Coronary artery (tissue), 2 donors: ENCODE measurements at regions not wholly inside any gene's neighbourhood (a gene's known extent, or its start where the extent isn't known, plus 50 kb on each side); places are given as distances from the start of the nearest gene placed in this dataset.
"Not testable (repeated sequence)": the region's sequence is repeated elsewhere in the genome, so short reads cannot be mapped to it uniquely, and the experiment has no call there.

Experiments
- DNase-seq: peaks from one replicate; pipeline ENCODE4 v3.0.0-alpha.2; 2017; ENCODE audit warnings: low spot score
- H3K27ac ChIP-seq, 2 donors: fragments of 200-600 bp; sonication (generic); one replicate each; pipeline ENCODE4 v1.5.1; 2016 to 2019
- H3K4me3 ChIP-seq: fragments of 200-600 bp; sonication (generic); 2 replicates; pipeline ENCODE4 v1.5.1; 2016; ENCODE audit warnings: mild to moderate bottlenecking, moderate library complexity
- TF ChIP-seq, protein P1 (sequence below): fragments of 200-600 bp; sonication (generic); IDR thresholded peaks from one replicate; pipeline ENCODE4 v1.5.1; 2019; ENCODE audit warnings: antibody characterized with exemption

DNA sequence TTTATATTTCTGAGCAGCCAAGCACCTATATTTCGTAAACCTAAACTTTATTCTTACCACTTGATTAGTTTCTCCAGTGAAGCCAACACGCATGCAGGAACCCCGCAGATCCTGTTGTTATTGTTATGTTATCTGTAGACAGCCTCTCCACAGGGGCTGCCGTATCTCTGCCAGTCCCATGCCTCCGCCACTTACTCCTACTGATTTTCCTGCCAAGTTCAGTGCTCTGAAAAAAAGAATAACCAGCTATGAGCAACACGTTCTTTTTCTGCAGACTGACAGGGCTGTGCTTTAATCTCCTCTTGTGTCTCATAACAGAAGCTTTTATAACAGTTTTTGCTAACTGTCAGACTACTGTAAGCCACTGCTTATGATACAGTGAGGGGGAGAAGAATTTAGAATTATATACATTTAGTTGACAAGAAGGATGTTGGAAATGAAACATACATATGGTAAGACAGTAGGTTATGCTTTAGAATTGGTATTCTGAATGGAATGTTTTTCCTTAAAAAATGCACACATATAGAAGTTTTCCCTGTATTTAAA is 347.4 kb downstream of the SI start:
- DNase-seq = no peak
- TF ChIP-seq, protein P1, sequence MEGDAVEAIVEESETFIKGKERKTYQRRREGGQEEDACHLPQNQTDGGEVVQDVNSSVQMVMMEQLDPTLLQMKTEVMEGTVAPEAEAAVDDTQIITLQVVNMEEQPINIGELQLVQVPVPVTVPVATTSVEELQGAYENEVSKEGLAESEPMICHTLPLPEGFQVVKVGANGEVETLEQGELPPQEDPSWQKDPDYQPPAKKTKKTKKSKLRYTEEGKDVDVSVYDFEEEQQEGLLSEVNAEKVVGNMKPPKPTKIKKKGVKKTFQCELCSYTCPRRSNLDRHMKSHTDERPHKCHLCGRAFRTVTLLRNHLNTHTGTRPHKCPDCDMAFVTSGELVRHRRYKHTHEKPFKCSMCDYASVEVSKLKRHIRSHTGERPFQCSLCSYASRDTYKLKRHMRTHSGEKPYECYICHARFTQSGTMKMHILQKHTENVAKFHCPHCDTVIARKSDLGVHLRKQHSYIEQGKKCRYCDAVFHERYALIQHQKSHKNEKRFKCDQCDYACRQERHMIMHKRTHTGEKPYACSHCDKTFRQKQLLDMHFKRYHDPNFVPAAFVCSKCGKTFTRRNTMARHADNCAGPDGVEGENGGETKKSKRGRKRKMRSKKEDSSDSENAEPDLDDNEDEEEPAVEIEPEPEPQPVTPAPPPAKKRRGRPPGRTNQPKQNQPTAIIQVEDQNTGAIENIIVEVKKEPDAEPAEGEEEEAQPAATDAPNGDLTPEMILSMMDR = no peak
- Histone ChIP-seq H3K27ac (no peak overlapping the region), H3K4me3 (no peak overlapping the region)

DNA sequence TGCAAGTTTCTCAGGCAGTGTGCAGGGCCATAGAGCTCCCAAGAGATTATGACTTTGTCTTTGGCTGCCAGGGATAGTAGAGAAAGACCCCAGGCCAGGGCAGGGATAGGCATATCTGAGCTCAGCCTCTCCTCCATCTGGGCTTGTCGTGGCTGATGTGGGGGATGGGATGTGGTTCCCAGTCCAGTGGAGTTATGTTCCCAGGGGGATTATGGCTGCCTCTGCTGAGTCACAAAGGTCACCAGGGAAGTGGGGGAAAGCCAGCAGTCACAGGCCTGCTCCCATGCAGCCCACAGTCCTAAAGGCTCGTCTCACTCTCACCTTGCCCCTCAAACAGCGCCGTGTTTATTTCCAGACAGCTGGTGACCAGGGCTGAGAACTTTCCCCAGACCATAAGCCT is 354.9 kb downstream of the SI start:
- Histone ChIP-seq H3K4me3 (no peak overlapping the region), H3K27ac (no peak overlapping the region)
- TF ChIP-seq, protein P1 = no peak
- DNase-seq = no peak

DNA sequence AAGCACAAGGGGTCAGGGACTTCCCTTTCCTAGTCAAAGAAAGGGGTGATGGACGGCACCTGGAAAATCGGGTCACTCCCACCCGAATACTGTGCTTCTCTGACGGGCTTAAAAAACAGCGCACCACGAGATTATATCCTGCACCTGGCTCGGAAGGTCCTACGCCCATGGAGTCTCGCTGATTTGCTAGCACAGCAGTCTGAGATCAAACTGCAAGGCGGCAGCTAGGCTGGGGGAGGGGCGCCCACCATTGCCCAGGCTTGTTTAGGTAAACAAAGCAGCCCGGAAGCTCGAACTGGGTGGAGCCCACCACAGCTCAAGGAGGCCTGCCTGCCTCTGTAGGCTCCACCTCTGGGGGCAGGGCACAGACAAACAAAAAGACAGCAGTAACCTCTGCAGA is 375.5 kb downstream of the SI start:
- not testable (repeated sequence) for DNase-seq, H3K4me3 ChIP-seq, H3K27ac ChIP-seq

DNA sequence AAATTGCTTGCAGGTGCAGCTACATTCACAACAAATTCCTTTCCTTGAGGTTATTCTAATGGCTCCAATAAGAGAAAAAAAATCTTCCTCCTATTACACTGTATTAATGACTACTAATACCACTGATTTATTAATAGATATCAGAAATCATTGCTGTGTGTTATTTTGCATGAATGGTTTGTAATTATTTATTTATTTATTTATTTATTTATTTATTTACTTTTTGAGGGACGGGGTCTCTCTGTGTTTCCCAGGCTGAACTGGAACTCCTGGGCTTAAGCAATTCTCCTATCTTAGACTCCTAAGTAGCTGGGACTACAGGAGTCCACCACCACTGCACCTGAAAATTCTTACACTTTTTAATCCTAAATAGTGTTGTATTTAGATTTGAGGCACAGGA is 390.4 kb downstream of the SI start:
- TF ChIP-seq, protein P1 = no peak
- no peak overlapping the region for H3K4me3 ChIP-seq

DNA sequence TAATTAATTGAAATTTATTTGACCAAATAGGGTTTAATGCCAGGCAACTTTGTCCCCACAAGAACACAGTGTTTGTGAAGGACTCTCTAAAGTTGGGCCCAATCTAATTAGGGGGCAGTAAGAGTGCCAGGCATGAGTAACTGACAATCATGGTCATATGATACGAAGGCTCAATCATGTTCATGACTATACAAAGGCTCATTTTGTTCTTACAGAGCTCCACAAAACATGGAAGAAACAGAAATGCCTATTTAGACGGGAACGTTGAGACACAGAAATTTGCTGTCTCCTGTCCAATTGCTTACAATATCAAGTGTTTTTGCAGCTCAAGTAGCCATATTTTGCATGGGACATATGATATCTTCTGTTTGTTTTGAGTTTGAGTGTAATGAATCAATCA is 391.1 kb downstream of the SI start:
- no peak for DNase-seq
- H3K4me3 ChIP-seq = no peak overlapping the region
- TF ChIP-seq, protein P1 = no peak
- no peak overlapping the region for H3K27ac ChIP-seq

More for the DNA sequence above, 390.4 kb downstream of the SI start:
- no peak overlapping the region for H3K27ac ChIP-seq
- DNase-seq = no peak

DNA sequence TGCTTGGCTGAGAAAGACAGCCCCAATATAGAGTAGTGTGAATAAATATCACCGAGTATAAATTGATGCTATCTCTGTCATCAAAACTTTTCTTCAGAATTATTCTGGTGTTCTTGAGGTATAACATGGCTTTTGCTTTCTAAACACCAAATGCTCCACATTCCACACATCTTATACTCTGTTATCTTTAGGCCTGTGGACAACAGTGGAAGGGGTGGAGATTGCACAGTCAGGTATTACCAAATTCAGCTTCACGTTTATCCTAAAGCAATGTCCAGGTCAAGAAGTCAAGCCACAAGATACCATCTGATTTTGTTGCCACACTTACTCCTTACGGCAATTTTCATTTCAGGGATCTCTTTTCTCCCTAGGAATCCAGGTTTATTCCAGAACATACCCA is 394.8 kb downstream of the SI start:
- H3K4me3 ChIP-seq = no peak overlapping the region

DNA sequence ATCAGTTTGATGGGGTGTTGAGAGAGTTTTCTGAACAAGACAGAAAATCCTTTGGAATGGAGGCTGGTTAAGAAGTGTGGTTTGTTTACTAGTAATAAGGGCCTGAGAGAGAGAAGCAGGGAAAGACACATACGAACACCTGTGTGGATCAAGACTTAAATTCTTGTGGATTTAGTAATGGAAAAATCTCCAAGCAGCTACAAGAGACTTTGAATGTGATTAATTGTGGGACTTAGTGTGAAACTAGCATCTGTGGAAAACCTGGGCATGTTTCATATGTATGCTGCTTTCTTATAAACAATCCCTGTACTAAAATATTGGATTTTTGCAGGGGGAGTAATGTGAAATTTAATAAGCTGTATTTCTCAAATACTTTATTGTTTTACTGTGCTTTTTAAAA is 399.1 kb downstream of the SI start:
- TF ChIP-seq, protein P1 = no peak
- DNase-seq = no peak
- H3K27ac ChIP-seq = no peak overlapping the region
- no peak overlapping the region for H3K4me3 ChIP-seq

More for the DNA sequence above, 394.8 kb downstream of the SI start:
- H3K27ac ChIP-seq = no peak overlapping the region
- no peak for DNase-seq
- TF ChIP-seq, protein P1 = no peak

DNA sequence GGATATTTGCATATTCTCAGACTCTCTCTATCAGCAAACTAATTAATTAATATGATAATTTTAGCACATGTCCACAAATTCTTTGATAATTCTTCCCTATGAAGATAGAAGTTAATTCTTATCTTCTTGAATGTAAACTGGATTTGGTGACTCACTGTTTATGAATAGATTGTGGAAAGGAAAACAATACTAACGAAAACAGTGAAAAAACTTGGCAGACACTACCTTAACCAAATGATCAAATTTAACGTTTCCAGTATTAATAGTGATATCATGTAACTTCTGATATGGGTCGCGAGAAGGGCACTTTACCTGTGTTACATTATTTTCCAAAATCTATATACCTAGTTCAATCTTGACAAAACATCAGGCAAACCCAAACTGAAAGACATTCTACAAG is 401.0 kb downstream of the SI start:
- no peak for DNase-seq
- Histone ChIP-seq H3K4me3 (no peak overlapping the region), H3K27ac (no peak overlapping the region)
- TF ChIP-seq, protein P1 = no peak
